ENCODE measurements at regions not wholly inside any gene's neighbourhood (a gene's known extent, or its start where the extent isn't known, plus 50 kb on each side); places are given as distances from the start of the nearest gene placed in this dataset.
"Not testable (repeated sequence)": the region's sequence is repeated elsewhere in the genome, so short reads cannot be mapped to it uniquely, and the experiment has no call there.

DNA sequence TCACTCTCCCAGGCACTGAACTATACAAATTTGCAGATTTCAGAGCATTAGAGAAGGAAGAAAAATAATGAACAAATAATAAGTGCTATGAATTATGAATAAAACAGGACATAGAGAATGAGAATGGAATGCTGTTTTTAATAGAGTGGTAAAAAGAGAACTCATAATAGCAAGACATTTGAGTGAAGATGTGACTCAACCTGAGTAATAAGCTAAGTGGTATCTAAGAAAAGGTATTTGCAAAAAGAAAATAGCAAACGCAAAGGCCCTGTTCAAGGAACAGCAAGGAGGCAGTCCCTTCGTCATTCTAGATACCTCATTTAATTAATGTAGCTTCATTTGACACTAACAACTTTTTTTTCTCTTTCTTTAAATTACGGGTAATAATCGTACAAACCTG is 1910.0 kb upstream of the TENM3 start:
- DNase-seq (ENCODE audit: low read depth): no peak
- no peak overlapping the region for H3K4me3 ChIP-seq (ENCODE audit: low read length)
- TF ChIP-seq, protein P1, sequence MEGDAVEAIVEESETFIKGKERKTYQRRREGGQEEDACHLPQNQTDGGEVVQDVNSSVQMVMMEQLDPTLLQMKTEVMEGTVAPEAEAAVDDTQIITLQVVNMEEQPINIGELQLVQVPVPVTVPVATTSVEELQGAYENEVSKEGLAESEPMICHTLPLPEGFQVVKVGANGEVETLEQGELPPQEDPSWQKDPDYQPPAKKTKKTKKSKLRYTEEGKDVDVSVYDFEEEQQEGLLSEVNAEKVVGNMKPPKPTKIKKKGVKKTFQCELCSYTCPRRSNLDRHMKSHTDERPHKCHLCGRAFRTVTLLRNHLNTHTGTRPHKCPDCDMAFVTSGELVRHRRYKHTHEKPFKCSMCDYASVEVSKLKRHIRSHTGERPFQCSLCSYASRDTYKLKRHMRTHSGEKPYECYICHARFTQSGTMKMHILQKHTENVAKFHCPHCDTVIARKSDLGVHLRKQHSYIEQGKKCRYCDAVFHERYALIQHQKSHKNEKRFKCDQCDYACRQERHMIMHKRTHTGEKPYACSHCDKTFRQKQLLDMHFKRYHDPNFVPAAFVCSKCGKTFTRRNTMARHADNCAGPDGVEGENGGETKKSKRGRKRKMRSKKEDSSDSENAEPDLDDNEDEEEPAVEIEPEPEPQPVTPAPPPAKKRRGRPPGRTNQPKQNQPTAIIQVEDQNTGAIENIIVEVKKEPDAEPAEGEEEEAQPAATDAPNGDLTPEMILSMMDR (conservative IDR thresholded peaks at IDR 0.05; ENCODE audit: low read depth, low read length): no peak

DNA sequence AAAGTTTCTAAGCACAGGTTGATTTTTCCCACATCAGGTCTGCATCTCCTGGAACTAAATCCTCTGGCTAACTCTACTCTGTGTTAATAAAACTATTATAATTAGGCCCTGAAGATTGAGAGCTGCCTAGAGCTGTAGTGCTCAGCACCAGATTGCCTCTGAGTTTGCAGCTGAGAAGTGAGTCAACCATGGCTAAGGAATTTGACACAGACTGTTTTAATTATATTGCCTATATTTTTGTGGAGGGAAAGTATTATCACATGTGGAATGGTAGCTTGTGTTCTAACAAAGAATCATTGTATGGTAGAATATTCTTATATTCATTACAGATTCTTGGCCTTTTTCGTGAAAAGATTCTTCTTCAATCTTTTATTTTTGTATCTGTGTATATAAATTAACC is 1907.6 kb upstream of the TENM3 start:
- H3K4me3 ChIP-seq (ENCODE audit: low read length): no peak overlapping the region
- TF ChIP-seq, protein P1 (conservative IDR thresholded peaks at IDR 0.05; ENCODE audit: low read depth, low read length): no peak
- peak; percentile 29 for DNase-seq (ENCODE audit: low read depth)

DNA sequence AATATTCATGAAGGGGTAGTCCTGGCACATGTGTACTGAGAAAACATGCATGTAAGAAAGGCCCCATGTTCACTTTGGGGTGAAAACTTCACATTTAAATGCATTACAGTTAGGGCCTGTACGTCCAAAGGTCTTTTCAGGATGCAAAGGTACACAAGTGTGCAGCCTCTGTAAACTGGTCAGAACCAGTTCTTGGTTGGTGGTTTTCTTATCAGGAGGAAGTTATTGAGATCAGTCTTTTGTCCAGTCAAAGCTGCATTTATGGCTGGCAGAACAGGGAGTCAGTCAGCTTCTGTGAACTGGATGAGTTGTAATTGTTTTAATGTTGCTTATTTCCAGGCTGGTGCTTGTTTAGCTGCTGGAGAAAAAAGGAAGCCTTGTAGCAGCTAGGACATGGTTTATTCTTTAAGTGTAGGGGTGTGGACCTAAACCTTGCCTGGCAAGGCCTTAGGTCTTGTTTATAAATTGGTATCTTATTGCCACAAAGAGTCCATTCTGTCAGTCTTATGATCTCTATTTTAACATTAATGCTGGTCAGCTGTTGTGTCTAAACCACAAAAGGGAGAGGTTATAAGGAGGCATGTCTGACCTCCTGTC is 1906.6 kb upstream of the TENM3 start:
- TF ChIP-seq, protein P1 (conservative IDR thresholded peaks at IDR 0.05; ENCODE audit: low read depth, low read length): no peak
- no peak for DNase-seq (ENCODE audit: low read depth)
- H3K4me3 ChIP-seq (ENCODE audit: low read length): no peak overlapping the region

DNA sequence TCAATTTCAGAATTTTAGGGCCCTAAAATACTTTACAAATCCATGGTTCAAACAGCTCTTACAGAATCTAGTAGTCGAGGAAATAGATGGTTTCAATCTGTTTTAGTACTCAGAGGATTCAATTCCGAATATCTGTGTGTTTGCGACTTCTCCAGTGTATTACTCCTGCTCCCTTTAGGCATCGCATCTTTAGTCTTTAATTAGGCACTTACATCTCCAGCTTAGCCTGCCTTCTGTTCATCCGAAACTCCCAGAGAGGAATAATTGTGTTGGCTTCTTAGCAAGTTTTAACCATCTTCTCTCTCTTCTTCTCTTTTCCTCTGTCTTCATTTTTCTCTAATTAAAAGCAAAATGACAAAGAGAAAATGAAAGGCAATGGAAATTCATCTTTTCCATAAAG is 1901.3 kb upstream of the TENM3 start:
- TF ChIP-seq, protein P1 (conservative IDR thresholded peaks at IDR 0.05; ENCODE audit: low read depth, low read length): no peak
- no peak overlapping the region for H3K4me3 ChIP-seq (ENCODE audit: low read length)
- no peak for DNase-seq (ENCODE audit: low read depth)

DNA sequence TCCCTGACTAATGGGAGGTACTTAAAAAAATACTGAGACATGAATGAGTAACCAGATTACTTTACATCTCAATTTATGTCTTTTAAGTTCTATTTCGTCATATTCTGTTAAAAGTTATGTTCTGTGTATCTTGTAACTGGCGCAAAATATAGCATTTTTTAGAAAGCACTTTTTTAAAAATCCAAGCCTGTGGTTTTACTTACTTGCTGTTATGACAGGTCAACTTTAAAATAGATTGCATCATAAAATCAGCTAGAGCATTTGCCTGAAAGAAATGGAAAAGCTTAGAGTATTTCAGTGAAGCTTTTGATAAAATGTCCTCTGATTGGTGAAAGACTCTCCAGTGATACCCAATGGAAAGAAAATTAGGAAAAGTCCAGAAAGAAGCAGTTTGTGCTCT is 1892.3 kb upstream of the TENM3 start:
- no peak overlapping the region for H3K4me3 ChIP-seq (ENCODE audit: low read length)
- DNase-seq (ENCODE audit: low read depth): no peak
- TF ChIP-seq, protein P1 (conservative IDR thresholded peaks at IDR 0.05; ENCODE audit: low read depth, low read length): no peak

DNA sequence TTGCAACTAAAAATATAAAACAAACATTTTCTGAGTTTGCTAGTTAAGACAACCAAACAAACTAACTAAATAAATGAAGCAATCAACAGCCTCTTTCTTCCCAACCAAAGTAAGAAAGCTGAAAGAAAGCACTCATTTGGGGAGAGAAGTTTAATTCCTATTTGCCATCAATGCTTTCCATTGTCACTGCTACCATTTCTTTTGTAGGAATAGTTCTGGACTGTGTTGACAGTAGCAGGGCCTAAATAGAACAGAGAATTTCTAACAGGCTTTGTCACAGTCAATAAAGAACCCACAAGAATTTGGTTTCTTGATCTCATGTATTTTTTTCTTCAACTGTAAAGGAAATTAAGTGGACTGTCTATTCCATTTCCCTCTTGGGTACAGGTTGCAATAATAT is 1886.4 kb upstream of the TENM3 start:
- no peak overlapping the region for H3K4me3 ChIP-seq (ENCODE audit: low read length)
- TF ChIP-seq, protein P1 (conservative IDR thresholded peaks at IDR 0.05; ENCODE audit: low read depth, low read length): no peak
- no peak for DNase-seq (ENCODE audit: low read depth)

DNA sequence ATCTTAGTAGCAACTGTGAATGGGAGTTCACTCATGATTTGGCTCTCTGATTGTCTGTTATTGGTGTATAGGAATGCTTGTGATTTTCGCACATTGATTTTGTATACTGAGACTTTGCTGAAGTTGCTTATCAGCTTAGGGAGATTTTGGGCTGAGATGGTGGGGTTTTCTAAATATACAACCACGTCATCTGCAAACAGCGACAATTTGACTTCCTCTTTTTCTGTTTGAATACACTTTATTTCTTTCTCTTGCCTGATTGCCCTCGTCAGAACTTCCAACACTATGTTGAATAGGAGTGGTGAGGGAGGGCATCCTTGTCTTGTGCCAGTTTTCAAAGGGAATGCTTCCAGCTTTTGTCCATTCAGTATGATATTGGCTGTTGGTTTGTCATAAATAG is 1883.1 kb upstream of the TENM3 start:
- not testable (repeated sequence) for DNase-seq (ENCODE audit: low read depth); H3K4me3 ChIP-seq (ENCODE audit: low read length)

DNA sequence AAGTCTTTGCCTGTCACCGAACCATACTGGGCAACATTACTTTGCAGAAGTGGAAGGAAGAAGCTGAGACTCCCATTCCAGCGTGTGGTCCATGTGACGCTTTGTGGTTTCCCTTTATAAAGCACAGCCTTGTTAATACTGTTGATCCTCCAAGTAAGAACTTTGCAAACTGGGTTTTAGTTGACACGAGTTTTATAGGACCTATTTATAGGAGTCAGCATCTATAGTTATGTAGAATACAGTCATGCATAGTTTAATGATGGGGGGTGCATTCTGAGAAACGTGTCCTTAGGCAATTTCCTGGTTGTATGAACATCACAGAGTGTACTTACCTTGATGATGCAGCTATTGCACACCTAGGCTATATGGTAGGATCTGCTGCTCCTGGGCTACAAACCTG is 1879.4 kb upstream of the TENM3 start:
- TF ChIP-seq, protein P1 (conservative IDR thresholded peaks at IDR 0.05; ENCODE audit: low read depth, low read length): no peak
- no peak overlapping the region for H3K4me3 ChIP-seq (ENCODE audit: low read length)
- DNase-seq (ENCODE audit: low read depth): peak; percentile 20

Data from retinal pigment epithelial cell (primary cell).